ENCODE measurements at regions not wholly inside any gene's neighbourhood (a gene's known extent, or its start where the extent isn't known, plus 50 kb on each side); places are given as distances from the start of the nearest gene placed in this dataset.
A peak's percentile ranks its signal among the peaks of the same experiment; 100 is the strongest.
"Not testable (repeated sequence)": the region's sequence is repeated elsewhere in the genome, so short reads cannot be mapped to it uniquely, and the experiment has no call there.

DNA sequence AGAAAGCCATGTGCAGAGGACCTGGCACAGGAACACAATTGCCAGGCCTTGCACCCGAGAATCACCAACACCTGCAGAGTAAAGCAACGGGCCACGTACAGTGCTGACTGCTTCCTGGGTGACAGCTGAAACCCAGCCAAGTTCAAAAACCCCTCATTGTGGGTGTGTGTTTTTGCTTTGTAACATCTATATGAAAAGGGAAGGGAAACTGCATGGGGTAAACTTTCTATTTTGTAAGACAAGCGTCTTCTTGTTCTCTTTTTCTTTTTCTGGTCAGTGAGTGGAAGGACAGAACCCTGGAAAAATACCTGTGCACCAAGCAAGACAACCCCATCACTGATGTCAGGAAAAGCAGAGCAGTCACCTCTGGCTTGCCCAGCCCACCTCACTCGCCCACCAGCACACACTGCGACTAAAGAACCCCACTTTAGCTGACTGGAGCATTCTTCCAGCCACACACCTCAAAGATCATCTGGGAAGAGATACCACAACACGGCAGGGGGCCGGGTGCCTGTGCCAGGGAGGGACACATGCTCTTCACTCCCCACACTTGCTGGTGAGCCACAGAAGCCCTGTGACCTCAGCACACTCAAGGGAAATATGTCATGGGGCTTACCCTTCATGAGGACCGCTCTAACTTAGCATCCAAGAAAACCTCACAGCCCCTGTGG, 172.3 kb downstream of the NDUFA12 start:
- no peak overlapping the region for H3K4me3 ChIP-seq (ENCODE audit: low read length in 2 of 2)
- Mint-ChIP-seq H3K36me3 (no peaks in the 10 kb centered on the region), H3K4me1 (peaks cover 3 to 13% (median 10%) of the 10 kb centered on the region in 4 donors), H3K27ac (peak overlapping the region in 4 of 7 donors; percentile 37 to 63 (median 51)), H3K27me3 (no peaks in the 10 kb centered on the region), H3K9me3 (peaks cover 0 to 5% (median 0%) of the 10 kb centered on the region in 8 donors), H3K4me3 (peak overlapping the region in 2 of 8 donors; percentile 17 to 38)
- no peak overlapping the region for H3K27ac ChIP-seq (ENCODE audit: low read depth, low read length)
- no peaks in the 10 kb centered on the region for H3K36me3 ChIP-seq (ENCODE audit: insufficient read depth, low read length)
- POLR2A ChIA-PET (ENCODE audit: partially characterized antibody) = no interaction called here
- no peaks in the 10 kb centered on the region for H3K27me3 ChIP-seq (ENCODE audit: insufficient read depth, low read length)
- CTCF ChIA-PET (ENCODE audit: partially characterized antibody) = no interaction called here
- H3K4me1 ChIP-seq (ENCODE audit: insufficient read depth, low read length) = no peaks in the 10 kb centered on the region
- intact Hi-C loops (cut with micrococcal nuclease) = no loop called here
- no peaks in the 10 kb centered on the region for H3K9me3 ChIP-seq (ENCODE audit: control insufficient read depth in 1 of 2, low read length in 2 of 2)
- DNase-seq = no peak

DNA sequence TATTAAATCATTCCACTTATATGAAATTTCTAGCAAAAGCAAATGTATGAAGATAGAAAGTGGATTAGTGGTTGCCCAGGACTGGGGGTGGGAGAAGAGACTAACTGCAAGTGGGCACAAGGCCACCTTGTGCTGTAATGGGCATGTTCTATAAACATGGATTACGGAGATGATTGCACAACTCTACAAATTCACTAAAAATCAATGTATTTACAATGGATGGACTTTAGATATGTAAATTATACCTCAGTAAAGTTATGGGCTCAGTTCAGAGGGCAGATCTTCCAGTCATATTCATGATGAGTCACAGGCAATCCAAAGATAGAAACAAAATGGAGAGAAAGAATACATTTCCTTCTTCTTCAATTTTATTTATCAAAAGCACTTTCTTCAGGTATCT, 173.9 kb downstream of the NDUFA12 start:
- CTCF ChIA-PET (ENCODE audit: partially characterized antibody) = no interaction called here
- H3K27ac ChIP-seq (ENCODE audit: low read depth, low read length) = no peak overlapping the region
- DNase-seq = no peak
- H3K36me3 Mint-ChIP-seq = no peaks in the 10 kb centered on the region
- intact Hi-C loops (cut with micrococcal nuclease) = no loop called here
- H3K4me3 ChIP-seq (ENCODE audit: low read length in 2 of 2) = no peak overlapping the region
- H3K4me1 Mint-ChIP-seq = peaks cover 3 to 13% (median 10%) of the 10 kb centered on the region in 4 donors
- H3K4me1 ChIP-seq (ENCODE audit: insufficient read depth, low read length) = no peaks in the 10 kb centered on the region
- H3K27me3 ChIP-seq (ENCODE audit: insufficient read depth, low read length) = no peaks in the 10 kb centered on the region
- peaks cover 0 to 7% (median 0%) of the 10 kb centered on the region in 8 donors for H3K9me3 Mint-ChIP-seq
- H3K4me3 Mint-ChIP-seq = no peak overlapping the region
- no peak overlapping the region for H3K27ac Mint-ChIP-seq
- H3K27me3 Mint-ChIP-seq = no peaks in the 10 kb centered on the region
- H3K9me3 ChIP-seq (ENCODE audit: control insufficient read depth in 1 of 2, low read length in 2 of 2) = no peaks in the 10 kb centered on the region
- no peaks in the 10 kb centered on the region for H3K36me3 ChIP-seq (ENCODE audit: insufficient read depth, low read length)
- POLR2A ChIA-PET (ENCODE audit: partially characterized antibody) = no interaction called here

DNA sequence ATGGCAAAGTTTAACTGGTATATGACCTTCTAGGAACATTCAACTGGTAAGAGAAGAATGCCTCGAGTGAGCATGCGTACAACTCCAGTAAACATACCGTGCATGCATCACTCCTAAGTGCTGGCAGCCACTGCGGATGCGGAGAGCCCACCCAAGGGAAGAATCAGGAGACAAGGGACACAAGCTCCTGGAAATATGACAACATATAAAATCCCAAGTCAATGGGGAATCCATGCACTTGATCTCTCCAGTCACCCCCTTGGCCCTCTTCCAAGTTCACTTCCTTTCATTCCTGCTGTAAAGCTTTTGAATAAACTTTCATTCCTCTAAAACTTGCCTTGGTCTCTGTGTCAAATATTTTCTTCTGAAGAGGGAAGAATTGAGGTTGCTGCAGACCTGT, 168.7 kb upstream of the TMCC3 start:
- POLR2A ChIA-PET (ENCODE audit: partially characterized antibody) = no interaction called here
- Histone ChIP-seq H3K4me3 (ENCODE audit: low read length in 2 of 2) (no peak overlapping the region), H3K36me3 (ENCODE audit: insufficient read depth, low read length) (no peaks in the 10 kb centered on the region), H3K9me3 (ENCODE audit: control insufficient read depth in 1 of 2, low read length in 2 of 2) (no peaks in the 10 kb centered on the region), H3K27me3 (ENCODE audit: insufficient read depth, low read length) (no peaks in the 10 kb centered on the region), H3K27ac (ENCODE audit: low read depth, low read length) (no peak overlapping the region), H3K4me1 (ENCODE audit: insufficient read depth, low read length) (no peaks in the 10 kb centered on the region)
- H3K4me1 Mint-ChIP-seq = no peaks in the 10 kb centered on the region
- peaks cover 0 to 1% of the 10 kb centered on the region in 2 donors for H3K27me3 Mint-ChIP-seq
- intact Hi-C loops (cut with micrococcal nuclease) = no loop called here
- H3K36me3 Mint-ChIP-seq = peaks cover 0 to 5% of the 10 kb centered on the region in 2 donors
- no peak overlapping the region for H3K4me3 Mint-ChIP-seq
- H3K9me3 Mint-ChIP-seq = peaks cover 2 to 8% (median 5%) of the 10 kb centered on the region in 8 donors
- no peak overlapping the region for H3K27ac Mint-ChIP-seq
- CTCF ChIA-PET (ENCODE audit: partially characterized antibody) = interaction anchor here (0.7 to 2.4 kb wide), 4 partner anchors 10 to 716 kb away, joined by 3 to 7 read pairs (median 4); no protein-coding TSS in a partner anchor
- no peak for DNase-seq

DNA sequence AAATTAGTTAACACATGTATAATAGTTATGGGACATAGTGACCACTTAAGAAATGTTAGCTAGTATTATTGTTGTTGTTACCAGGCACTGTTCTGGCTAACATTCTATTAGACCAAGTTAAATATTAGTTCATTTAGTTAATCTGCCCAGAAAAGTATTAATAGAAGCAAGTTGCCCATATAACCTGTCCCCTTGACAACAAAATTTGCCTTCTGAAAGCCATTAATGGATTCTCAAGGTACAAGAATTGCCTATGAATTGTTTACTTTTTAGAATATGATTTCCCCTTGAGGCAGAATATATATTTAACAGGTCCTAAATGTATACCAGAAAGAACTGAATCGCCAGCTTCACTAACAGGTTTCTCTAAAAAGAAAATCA, 167.3 kb upstream of the TMCC3 start:
- H3K36me3 Mint-ChIP-seq = peaks cover 2 to 5% of the 10 kb centered on the region in 2 donors
- POLR2A ChIA-PET (ENCODE audit: partially characterized antibody) = interaction anchor here (1.2 kb wide), 1 partner anchor 256 kb away, joined by 3 read pairs; the partner anchor contains the start of gene NR2C1
- no peak overlapping the region for H3K27ac Mint-ChIP-seq

DNA sequence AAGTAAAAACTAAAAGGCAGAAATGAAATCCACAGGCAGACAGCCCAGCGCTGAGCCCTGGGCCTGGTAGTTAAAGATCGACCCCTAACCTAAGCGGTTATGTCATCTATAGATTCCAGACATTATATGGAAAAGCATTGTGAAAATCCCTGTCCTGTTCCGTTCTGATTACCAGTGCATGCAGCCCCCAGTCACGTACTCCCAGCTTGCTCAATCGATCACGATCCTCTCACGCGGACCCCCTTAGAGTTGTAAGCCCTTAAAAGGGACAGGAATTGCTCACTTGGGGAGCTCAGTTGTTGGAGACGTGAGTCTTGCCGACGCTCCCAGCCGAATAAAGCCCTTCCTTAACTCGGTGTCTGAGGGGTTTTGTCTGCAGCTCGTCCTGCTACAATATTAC, 166.8 kb upstream of the TMCC3 start:
- CTCF ChIA-PET (ENCODE audit: partially characterized antibody) = interaction anchor here (1.5 to 2.4 kb wide), 2 partner anchors 8 to 717 kb away, joined by 5 to 7 read pairs; no protein-coding TSS in a partner anchor
- H3K27ac ChIP-seq (ENCODE audit: low read depth, low read length); H3K4me3 ChIP-seq (ENCODE audit: low read length in 2 of 2); DNase-seq; H3K4me3 Mint-ChIP-seq; intact Hi-C loops (cut with micrococcal nuclease); H3K36me3 ChIP-seq (ENCODE audit: insufficient read depth, low read length); H3K4me1 ChIP-seq (ENCODE audit: insufficient read depth, low read length); H3K27ac Mint-ChIP-seq; H3K27me3 ChIP-seq (ENCODE audit: insufficient read depth, low read length); H3K4me1 Mint-ChIP-seq; H3K27me3 Mint-ChIP-seq; H3K36me3 Mint-ChIP-seq; H3K9me3 ChIP-seq (ENCODE audit: control insufficient read depth in 1 of 2, low read length in 2 of 2): not testable (repeated sequence)
- peaks cover 5 to 25% (median 22%) of the 10 kb centered on the region in 8 donors for H3K9me3 Mint-ChIP-seq
- POLR2A ChIA-PET (ENCODE audit: partially characterized antibody) = interaction anchor here (1.2 kb wide), 1 partner anchor 256 kb away, joined by 3 read pairs; the partner anchor contains the start of gene NR2C1

More for the DNA sequence above, 167.3 kb upstream of the TMCC3 start:
- intact Hi-C loops (cut with micrococcal nuclease) = no loop called here
- Histone ChIP-seq H3K36me3 (ENCODE audit: insufficient read depth, low read length) (no peaks in the 10 kb centered on the region), H3K27me3 (ENCODE audit: insufficient read depth, low read length) (no peaks in the 10 kb centered on the region), H3K4me3 (ENCODE audit: low read length in 2 of 2) (no peak overlapping the region), H3K9me3 (ENCODE audit: control insufficient read depth in 1 of 2, low read length in 2 of 2) (no peaks in the 10 kb centered on the region), H3K27ac (ENCODE audit: low read depth, low read length) (no peak overlapping the region), H3K4me1 (ENCODE audit: insufficient read depth, low read length) (no peaks in the 10 kb centered on the region)
- Mint-ChIP-seq H3K4me3 (no peak overlapping the region), H3K4me1 (no peaks in the 10 kb centered on the region), H3K27me3 (peaks cover 0 to 1% of the 10 kb centered on the region in 2 donors), H3K9me3 (peaks cover 5 to 20% (median 17%) of the 10 kb centered on the region in 8 donors)
- CTCF ChIA-PET (ENCODE audit: partially characterized antibody) = interaction anchor here (0.8 to 2.4 kb wide), 3 partner anchors 9 to 717 kb away, joined by 3 to 7 read pairs (median 5); no protein-coding TSS in a partner anchor
- no peak for DNase-seq

DNA sequence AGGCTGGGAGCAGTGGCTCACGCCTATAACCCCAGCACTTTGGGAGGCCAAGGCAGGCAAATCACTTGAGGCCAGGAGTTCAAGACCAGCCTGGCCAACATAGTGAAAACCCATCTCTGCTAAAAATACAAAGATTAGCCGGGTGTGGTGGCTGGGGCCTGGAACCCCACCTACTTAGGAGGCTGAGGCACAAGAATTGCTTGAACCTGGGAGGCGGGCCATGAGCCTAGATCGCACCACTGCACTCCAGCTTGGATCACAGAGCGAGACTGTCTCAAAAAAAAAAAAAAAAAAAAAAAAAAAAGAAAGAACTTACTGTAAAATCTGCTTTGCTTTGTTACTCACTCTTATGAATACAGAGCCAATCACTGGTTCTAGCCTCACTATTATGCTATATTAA, 166.4 kb upstream of the TMCC3 start:
- H3K4me1 Mint-ChIP-seq; intact Hi-C loops (cut with micrococcal nuclease); CTCF ChIA-PET (ENCODE audit: partially characterized antibody); DNase-seq; H3K36me3 ChIP-seq (ENCODE audit: insufficient read depth, low read length); H3K4me1 ChIP-seq (ENCODE audit: insufficient read depth, low read length); H3K36me3 Mint-ChIP-seq; H3K27me3 ChIP-seq (ENCODE audit: insufficient read depth, low read length); H3K4me3 Mint-ChIP-seq; H3K27me3 Mint-ChIP-seq; H3K27ac Mint-ChIP-seq; H3K4me3 ChIP-seq (ENCODE audit: low read length in 2 of 2); H3K9me3 ChIP-seq (ENCODE audit: control insufficient read depth in 1 of 2, low read length in 2 of 2); H3K27ac ChIP-seq (ENCODE audit: low read depth, low read length): not testable (repeated sequence)
- POLR2A ChIA-PET (ENCODE audit: partially characterized antibody) = interaction anchor here (1.2 kb wide), 1 partner anchor 257 kb away, joined by 3 read pairs; the partner anchor contains the start of gene NR2C1
- peaks cover 5 to 29% (median 23%) of the 10 kb centered on the region in 8 donors for H3K9me3 Mint-ChIP-seq

DNA sequence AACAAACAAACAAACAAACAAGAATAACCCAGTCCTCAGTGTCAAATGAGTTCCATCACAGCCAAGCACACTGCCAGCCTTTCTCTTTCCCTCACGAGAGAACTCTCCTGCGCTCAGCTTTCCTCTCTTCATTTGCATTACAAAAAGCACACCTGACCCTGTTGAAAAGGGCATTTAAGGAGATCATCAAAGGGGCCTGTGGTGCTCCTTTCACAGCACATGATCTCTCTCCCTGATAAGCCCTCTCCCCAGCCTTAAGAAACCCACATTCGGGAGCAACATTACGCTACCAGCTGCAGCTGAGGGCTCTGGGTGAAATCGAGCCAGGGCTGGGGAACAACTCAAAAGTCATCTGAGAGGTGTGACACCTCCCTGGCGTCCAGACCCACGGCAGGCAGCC, 165.6 kb upstream of the TMCC3 start:
- H3K36me3 ChIP-seq (ENCODE audit: insufficient read depth, low read length) = no peaks in the 10 kb centered on the region
- CTCF ChIA-PET (ENCODE audit: partially characterized antibody) = no interaction called here
- intact Hi-C loops (cut with micrococcal nuclease) = no loop called here
- H3K27ac Mint-ChIP-seq = no peak overlapping the region
- no peaks in the 10 kb centered on the region for H3K4me1 Mint-ChIP-seq
- peaks cover 2 to 5% of the 10 kb centered on the region in 2 donors for H3K36me3 Mint-ChIP-seq
- no peaks in the 10 kb centered on the region for H3K27me3 ChIP-seq (ENCODE audit: insufficient read depth, low read length)
- H3K4me3 Mint-ChIP-seq = no peak overlapping the region
- peaks cover 0 to 1% of the 10 kb centered on the region in 2 donors for H3K27me3 Mint-ChIP-seq
- no peak overlapping the region for H3K27ac ChIP-seq (ENCODE audit: low read depth, low read length)
- peaks cover 5 to 35% (median 28%) of the 10 kb centered on the region in 8 donors for H3K9me3 Mint-ChIP-seq
- POLR2A ChIA-PET (ENCODE audit: partially characterized antibody) = no interaction called here
- H3K9me3 ChIP-seq (ENCODE audit: control insufficient read depth in 1 of 2, low read length in 2 of 2) = peaks cover 0 to 6% of the 10 kb centered on the region in 2 donors
- no peak for DNase-seq
- H3K4me3 ChIP-seq (ENCODE audit: low read length in 2 of 2) = no peak overlapping the region
- H3K4me1 ChIP-seq (ENCODE audit: insufficient read depth, low read length) = no peaks in the 10 kb centered on the region
